Stomach (tissue), 4 donors: ENCODE measurements at regions not wholly inside any gene's neighbourhood (a gene's known extent, or its start where the extent isn't known, plus 50 kb on each side); places are given as distances from the start of the nearest gene placed in this dataset.

Experiments used
- POLR2A ChIP-seq, 4 donors: fragments of 450-650 bp; IDR thresholded peaks; one replicate each; pipeline ENCODE4 v1.6.1; 2016; ENCODE audit warnings: antibody characterized with exemption in 4 of 4, control low read depth in 2 of 4, mild to moderate bottlenecking in 1 of 4, moderate library complexity in 1 of 4
- POLR2AphosphoS5 ChIP-seq, 3 donors: sonication (generic); formaldehyde crosslinking; IDR thresholded peaks; one replicate each; pipeline ENCODE4 v1.6.1; 2016; ENCODE audit warnings: antibody characterized with exemption in 3 of 3

- TF ChIP-seq POLR2AphosphoS5 (IDR thresholded peaks at IDR 0.05) (no peak), POLR2A (IDR thresholded peaks at IDR 0.05) (no peak)
Observed at GRCh38 chr2:163011000-163011399, 172.4 kb upstream of the KCNH7 start.
